Activated CD4-positive, alpha-beta T cell treated with anti-CD3 and anti-CD28 coated beads, Interleukin-2, amount 10 ng/mL, durations not matched to agents 7 days and 5 days (primary cell): ENCODE measurements at regions not wholly inside any gene's neighbourhood (a gene's known extent, or its start where the extent isn't known, plus 50 kb on each side); places are given as distances from the start of the nearest gene placed in this dataset.
"Not testable (repeated sequence)": the region's sequence is repeated elsewhere in the genome, so short reads cannot be mapped to it uniquely, and the experiment has no call there.

Experiments
- CTCF ChIA-PET: fragments of 350-600 bp; sonication (Branson Sonifier 250); formaldehyde crosslinking; loops from one replicate; lab custom pipeline; 2021; ENCODE audit warnings: antibody characterized with exemption; lab: Charles Lee
- POLR2A ChIA-PET: fragments of 350-600 bp; sonication (Branson Sonifier 250); formaldehyde crosslinking; loops from one replicate; lab custom pipeline; 2021; ENCODE audit warnings: antibody characterized with exemption; lab: Charles Lee
- DNase-seq: peaks from one replicate; pipeline ENCODE4 v3.0.0-alpha.2; 2020
- H3K27ac Mint-ChIP-seq: one replicate; pipeline ENCODE4 v1.8.0; 2021; ENCODE audit warnings: mild to moderate bottlenecking, moderate library complexity, mixed read lengths
- H3K27me3 Mint-ChIP-seq: one replicate; pipeline ENCODE4 v1.8.0; 2021; ENCODE audit warnings: mixed read lengths
- H3K36me3 Mint-ChIP-seq: one replicate; pipeline ENCODE4 v1.8.0; 2021; ENCODE audit warnings: low read depth, mixed read lengths
- H3K4me1 Mint-ChIP-seq: one replicate; pipeline ENCODE4 v1.8.0; 2021; ENCODE audit warnings: mixed read lengths
- H3K4me3 Mint-ChIP-seq: one replicate; pipeline ENCODE4 v1.8.0; 2021; ENCODE audit warnings: mild to moderate bottlenecking, moderate library complexity, mixed read lengths
- H3K9me3 Mint-ChIP-seq: one replicate; pipeline ENCODE4 v1.8.0; 2021; ENCODE audit warnings: mixed read lengths

DNA sequence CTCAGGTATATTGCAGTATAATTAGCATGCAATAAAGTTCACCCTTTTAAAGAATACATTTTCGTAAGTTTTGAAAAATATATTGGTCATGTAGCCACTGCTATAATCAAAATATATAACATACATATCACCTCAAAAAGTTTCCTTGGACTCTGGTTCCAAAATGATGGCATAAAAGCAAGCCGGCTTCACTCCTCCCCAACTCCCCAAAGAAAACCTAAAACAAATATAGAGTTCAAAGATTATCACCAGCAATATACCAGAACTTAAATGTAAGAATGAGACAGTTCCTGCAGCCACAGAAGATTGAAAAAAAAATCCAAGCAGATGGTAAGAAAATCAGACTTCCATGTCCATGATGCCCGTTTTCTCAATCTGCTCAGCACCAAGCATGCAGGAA, 104.3 kb downstream of the APIP start:
- POLR2A ChIA-PET = no interaction called here
- no peaks in the 10 kb centered on the region for H3K36me3 Mint-ChIP-seq
- CTCF ChIA-PET = no interaction called here
- no peak for DNase-seq
- H3K9me3 Mint-ChIP-seq = peaks cover 18% of the 10 kb centered on the region
- H3K27me3 Mint-ChIP-seq = peaks cover 22% of the 10 kb centered on the region
- no peak overlapping the region for H3K4me3 Mint-ChIP-seq
- no peak overlapping the region for H3K27ac Mint-ChIP-seq
- peaks cover 9% of the 10 kb centered on the region for H3K4me1 Mint-ChIP-seq

GRCh38 chr11:34810107-34810562, 106.0 kb downstream of the APIP start:
- H3K27ac Mint-ChIP-seq = no peak overlapping the region
- POLR2A ChIA-PET = no interaction called here
- peaks cover 13% of the 10 kb centered on the region for H3K27me3 Mint-ChIP-seq
- no peak overlapping the region for H3K4me3 Mint-ChIP-seq
- no peak for DNase-seq
- CTCF ChIA-PET = no interaction called here
- peaks cover 9% of the 10 kb centered on the region for H3K4me1 Mint-ChIP-seq
- no peaks in the 10 kb centered on the region for H3K36me3 Mint-ChIP-seq
- peaks cover 15% of the 10 kb centered on the region for H3K9me3 Mint-ChIP-seq

DNA sequence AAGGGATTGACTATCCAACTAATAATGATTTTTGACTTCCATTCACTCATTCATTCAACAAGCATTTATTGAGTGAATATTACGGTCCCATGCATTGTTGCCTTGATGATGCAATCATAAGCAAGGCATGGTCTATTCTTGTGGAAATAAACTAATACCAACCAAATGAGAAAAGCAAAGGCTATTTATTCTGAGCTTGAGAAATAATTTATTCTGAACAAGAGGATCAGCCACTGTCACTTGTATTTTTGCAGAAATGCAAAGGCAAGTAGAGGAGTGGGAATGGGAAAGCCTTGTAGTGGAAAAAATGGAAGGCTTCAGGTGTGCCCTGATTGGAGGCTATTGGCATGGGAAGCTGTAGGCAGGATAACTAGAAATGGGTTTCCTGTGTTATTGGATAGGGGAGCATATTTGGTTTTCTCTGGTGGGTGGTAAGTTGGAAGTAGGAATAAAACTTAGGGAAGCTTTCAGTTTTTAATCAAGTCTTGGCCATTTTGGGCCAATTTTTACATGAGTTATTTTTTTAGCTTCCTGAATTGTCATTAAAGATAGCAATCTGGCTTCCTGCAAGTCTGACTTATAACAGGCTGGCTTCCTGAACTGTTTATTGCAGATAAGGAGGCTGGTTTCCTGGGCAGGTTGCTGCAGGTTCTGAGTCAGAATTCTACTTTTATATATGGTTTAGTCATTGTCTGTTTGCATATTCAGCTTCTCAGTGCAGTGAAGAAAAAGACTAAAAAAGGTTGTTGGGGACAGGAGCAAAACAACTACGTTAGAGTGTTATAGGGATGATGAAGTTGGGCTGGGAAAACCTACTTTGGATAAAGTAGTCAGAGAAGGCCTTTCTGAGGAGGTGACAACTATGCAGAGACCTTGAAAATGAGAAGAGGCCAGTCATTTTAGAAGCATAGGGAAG, 106.7 kb downstream of the APIP start:
- ChIA-PET POLR2A (no interaction called here), CTCF (interaction anchor here (1.1 kb wide), 1 partner anchor 11 kb away, joined by 3 read pairs; no protein-coding TSS in a partner anchor)
- Mint-ChIP-seq H3K4me3 (no peak overlapping the region), H3K9me3 (peaks cover 15% of the 10 kb centered on the region), H3K36me3 (no peaks in the 10 kb centered on the region), H3K27me3 (peaks cover 16% of the 10 kb centered on the region), H3K4me1 (peaks cover 9% of the 10 kb centered on the region), H3K27ac (no peak overlapping the region)
- no peak for DNase-seq

GRCh38 chr11:34806875-34807274, 109.3 kb downstream of the APIP start:
- no peak overlapping the region for H3K27ac Mint-ChIP-seq
- H3K4me1 Mint-ChIP-seq = peaks cover 9% of the 10 kb centered on the region
- ChIA-PET POLR2A (no interaction called here), CTCF (no interaction called here)
- DNase-seq = no peak
- H3K9me3 Mint-ChIP-seq = peaks cover 7% of the 10 kb centered on the region
- H3K27me3 Mint-ChIP-seq = peaks cover 34% of the 10 kb centered on the region
- H3K36me3 Mint-ChIP-seq = no peaks in the 10 kb centered on the region
- H3K4me3 Mint-ChIP-seq = no peak overlapping the region

DNA sequence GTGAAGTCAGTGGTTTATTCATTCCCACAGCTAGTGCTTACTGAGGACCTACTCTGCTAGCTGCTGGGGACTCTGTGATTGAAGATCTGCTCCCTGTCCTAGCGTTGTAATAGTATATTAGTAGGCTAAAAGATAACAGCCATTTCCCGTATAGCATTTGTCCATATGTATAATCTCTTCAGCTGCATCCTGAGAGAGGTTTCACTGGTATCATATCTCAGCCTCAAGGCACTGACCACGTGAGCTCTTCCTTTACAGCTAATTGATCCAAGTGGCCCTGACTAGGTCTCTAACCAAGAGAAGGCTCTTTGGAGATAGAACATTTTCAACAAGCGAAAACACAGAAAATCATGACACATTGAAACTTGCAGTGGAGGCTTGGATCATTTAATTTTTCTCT, 110.2 kb downstream of the APIP start:
- POLR2A ChIA-PET = no interaction called here
- H3K4me3 Mint-ChIP-seq = no peak overlapping the region
- no peak for DNase-seq
- H3K4me1 Mint-ChIP-seq = peaks cover 9% of the 10 kb centered on the region
- H3K27ac Mint-ChIP-seq = no peak overlapping the region
- peaks cover 39% of the 10 kb centered on the region for H3K27me3 Mint-ChIP-seq
- no peaks in the 10 kb centered on the region for H3K36me3 Mint-ChIP-seq
- CTCF ChIA-PET = no interaction called here
- peaks cover 5% of the 10 kb centered on the region for H3K9me3 Mint-ChIP-seq

DNA sequence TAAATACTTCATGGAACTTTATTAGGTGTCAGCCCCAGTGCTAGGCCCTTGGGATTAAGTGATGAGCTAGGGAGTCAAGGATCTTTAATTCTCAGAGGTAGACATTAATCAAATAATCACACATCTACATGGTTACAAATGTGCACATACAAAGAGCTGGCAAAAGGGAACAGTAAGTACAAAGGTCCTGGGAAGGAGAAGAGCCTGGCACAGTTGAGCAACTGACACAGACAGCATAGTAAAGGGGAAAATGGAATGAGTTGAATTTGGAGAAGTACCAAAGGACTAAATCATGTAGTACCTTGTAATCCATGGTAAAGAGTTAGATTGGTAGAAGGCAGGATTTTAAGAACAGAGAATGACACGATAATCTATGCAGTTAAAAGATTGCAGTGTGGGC, 116.3 kb downstream of the APIP start:
- POLR2A ChIA-PET = no interaction called here

GRCh38 chr11:34798985-34799384, 117.2 kb downstream of the APIP start:
- ChIA-PET CTCF (no interaction called here), POLR2A (no interaction called here)
- peaks cover 2% of the 10 kb centered on the region for H3K9me3 Mint-ChIP-seq
- no peaks in the 10 kb centered on the region for H3K36me3 Mint-ChIP-seq
- no peak overlapping the region for H3K4me3 Mint-ChIP-seq
- no peak overlapping the region for H3K27ac Mint-ChIP-seq
- peaks cover 22% of the 10 kb centered on the region for H3K27me3 Mint-ChIP-seq
- H3K4me1 Mint-ChIP-seq = no peaks in the 10 kb centered on the region
- no peak for DNase-seq

More for the DNA sequence above, 116.3 kb downstream of the APIP start:
- H3K36me3 Mint-ChIP-seq = no peaks in the 10 kb centered on the region
- H3K9me3 Mint-ChIP-seq = peaks cover 2% of the 10 kb centered on the region
- CTCF ChIA-PET = interaction anchor here (1.6 kb wide), 1 partner anchor 30 kb away, joined by 4 read pairs; no protein-coding TSS in a partner anchor
- no peak for DNase-seq
- no peak overlapping the region for H3K4me3 Mint-ChIP-seq
- H3K4me1 Mint-ChIP-seq = no peaks in the 10 kb centered on the region
- peaks cover 31% of the 10 kb centered on the region for H3K27me3 Mint-ChIP-seq
- H3K27ac Mint-ChIP-seq = no peak overlapping the region

DNA sequence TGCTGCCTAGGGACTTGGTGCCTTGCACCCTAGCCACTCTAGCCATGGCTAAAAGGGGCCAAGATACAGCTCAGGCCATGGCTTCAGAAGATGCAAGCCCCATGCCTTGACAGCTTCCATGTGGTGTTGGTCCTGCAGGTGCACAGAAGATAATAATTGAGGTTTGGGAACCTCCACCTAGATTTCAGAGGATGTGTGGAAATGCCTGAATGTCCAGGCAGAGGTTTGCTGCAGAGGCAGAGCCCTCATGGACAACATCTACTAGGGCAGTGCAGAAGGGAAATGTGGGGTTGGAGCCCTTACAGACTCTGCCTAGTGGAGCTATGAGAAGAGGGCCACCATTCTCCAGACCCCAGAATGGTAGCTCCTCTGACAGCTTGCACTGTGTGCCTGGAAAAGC, 118.7 kb downstream of the APIP start:
- H3K4me1 Mint-ChIP-seq, H3K9me3 Mint-ChIP-seq, H3K4me3 Mint-ChIP-seq, DNase-seq, H3K27ac Mint-ChIP-seq, H3K36me3 Mint-ChIP-seq, POLR2A ChIA-PET: not testable (repeated sequence)
- CTCF ChIA-PET = interaction anchor here (1.2 kb wide), 1 partner anchor 28 kb away, joined by 3 read pairs; no protein-coding TSS in a partner anchor
- peaks cover 13% of the 10 kb centered on the region for H3K27me3 Mint-ChIP-seq

DNA sequence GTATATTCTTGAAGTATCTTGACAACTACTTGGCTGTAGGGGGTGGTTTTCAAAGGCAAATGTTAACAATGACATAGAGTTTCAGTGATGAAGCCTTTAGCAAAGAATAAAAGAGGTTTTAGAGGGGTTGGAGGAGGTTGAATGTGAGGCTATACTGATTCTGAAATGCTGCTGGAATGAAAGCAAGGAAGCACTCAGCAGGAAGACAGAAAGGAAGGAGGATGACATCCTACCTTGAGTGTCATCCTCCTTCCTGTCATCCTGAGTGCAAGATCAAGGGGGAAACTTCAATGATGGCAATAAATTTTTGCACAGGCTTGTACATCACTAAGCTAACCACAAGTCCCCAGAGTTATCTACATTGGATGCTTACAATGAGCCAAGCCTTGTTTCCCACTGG, 120.5 kb downstream of the APIP start:
- H3K27ac Mint-ChIP-seq = no peak overlapping the region
- H3K27me3 Mint-ChIP-seq = peaks cover 4% of the 10 kb centered on the region
- H3K36me3 Mint-ChIP-seq = no peaks in the 10 kb centered on the region
- peaks cover 2% of the 10 kb centered on the region for H3K9me3 Mint-ChIP-seq
- DNase-seq = no peak
- no peak overlapping the region for H3K4me3 Mint-ChIP-seq
- ChIA-PET POLR2A (no interaction called here), CTCF (no interaction called here)
- H3K4me1 Mint-ChIP-seq = peaks cover 9% of the 10 kb centered on the region

DNA sequence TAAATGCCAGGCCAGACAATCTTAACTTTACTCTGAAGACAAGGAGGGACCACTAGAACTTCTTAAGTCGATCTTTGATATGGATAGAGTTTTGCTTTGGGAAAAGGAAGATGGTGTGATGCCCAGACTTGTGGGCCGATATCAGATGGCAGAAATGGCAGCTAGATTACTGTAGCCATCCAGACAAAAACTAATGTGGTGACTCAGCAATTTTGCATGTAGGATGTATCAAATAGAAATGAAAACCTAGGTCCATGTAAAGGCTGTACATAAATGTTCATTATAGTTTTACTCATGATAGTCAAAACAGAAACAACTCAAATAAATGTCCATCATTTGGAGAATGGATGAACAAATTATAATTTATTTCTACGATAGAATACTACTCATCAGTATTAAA, 121.5 kb downstream of the APIP start:
- ChIA-PET CTCF (interaction anchor here (0.5 kb wide), 1 partner anchor 267 kb away, joined by 3 read pairs; no protein-coding TSS in a partner anchor), POLR2A (no interaction called here)
- Mint-ChIP-seq H3K4me1 (peaks cover 9% of the 10 kb centered on the region), H3K27ac (no peak overlapping the region), H3K27me3 (no peaks in the 10 kb centered on the region), H3K4me3 (no peak overlapping the region), H3K36me3 (peaks cover 2% of the 10 kb centered on the region), H3K9me3 (peaks cover 6% of the 10 kb centered on the region)
- no peak for DNase-seq

GRCh38 chr11:34793666-34794065, 122.5 kb downstream of the APIP start:
- Mint-ChIP-seq H3K36me3 (peaks cover 2% of the 10 kb centered on the region), H3K27ac (no peak overlapping the region), H3K9me3 (peaks cover 6% of the 10 kb centered on the region), H3K4me3 (no peak overlapping the region), H3K27me3 (no peaks in the 10 kb centered on the region), H3K4me1 (peaks cover 9% of the 10 kb centered on the region)
- no peak for DNase-seq
- POLR2A ChIA-PET = no interaction called here
- CTCF ChIA-PET = no interaction called here

DNA sequence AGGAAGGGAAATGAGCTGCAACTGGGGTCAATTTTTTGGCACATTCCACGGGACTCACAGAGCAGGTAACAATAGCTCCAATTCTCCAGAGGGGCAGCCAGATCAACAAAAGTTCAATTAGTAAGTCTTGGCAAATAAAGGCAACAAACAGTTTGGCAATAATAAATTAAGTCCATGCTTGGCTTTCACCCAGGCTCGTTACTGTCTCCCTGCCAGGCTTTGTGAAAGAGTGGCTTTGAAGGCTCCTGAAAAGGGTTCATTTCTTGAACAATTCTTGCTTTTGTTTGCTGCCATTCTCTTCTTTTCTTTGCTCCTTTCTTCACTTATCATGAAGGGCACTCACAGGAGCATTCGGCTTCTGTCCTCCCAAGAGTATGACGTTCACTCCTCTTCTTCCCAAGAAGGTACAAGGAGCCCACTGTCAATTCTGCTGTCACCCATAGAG, 123.3 kb downstream of the APIP start:
- Mint-ChIP-seq H3K27me3 (no peaks in the 10 kb centered on the region), H3K36me3 (peaks cover 2% of the 10 kb centered on the region), H3K27ac (no peak overlapping the region), H3K9me3 (peaks cover 5% of the 10 kb centered on the region), H3K4me1 (peaks cover 9% of the 10 kb centered on the region), H3K4me3 (no peak overlapping the region)
- CTCF ChIA-PET = interaction anchor here (0.7 kb wide), 1 partner anchor 26 kb away, joined by 3 read pairs; no protein-coding TSS in a partner anchor
- POLR2A ChIA-PET = no interaction called here
- no peak for DNase-seq

DNA sequence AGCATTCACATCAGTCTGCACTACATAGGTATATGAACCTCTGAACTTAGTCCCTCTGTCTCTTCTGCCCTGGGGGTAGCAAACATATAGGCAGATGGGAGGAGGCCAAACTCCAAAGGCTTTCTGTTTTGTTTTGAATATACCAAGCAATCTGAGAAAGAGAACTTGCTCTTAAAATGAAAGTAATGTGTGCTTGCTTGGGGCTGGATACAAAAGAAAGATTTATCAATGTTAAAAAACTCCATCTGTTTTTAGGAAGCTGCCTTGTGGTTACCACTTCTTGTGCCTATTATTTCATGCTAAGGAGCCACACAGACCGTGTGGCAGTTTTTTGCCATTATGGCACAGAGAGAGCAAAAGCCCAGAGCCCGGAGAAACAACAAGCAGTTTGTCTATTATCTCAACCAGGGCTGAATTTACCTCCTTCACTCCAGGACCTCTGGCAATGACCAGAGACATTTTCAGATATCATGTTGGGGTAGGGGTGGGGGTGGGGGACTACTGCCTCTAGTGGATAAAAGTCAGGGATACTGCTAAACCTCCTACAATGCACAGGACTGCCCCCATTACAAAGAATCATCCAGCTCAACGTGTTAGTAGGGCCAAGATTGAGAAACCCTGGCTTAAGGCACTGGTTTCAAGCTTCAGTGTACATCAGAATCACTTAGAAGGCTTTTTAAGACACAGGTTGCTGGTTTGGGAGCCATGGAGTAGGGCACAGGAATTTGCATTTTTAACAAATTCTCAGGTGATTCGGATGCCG, 124.2 kb downstream of the APIP start:
- peaks cover 2% of the 10 kb centered on the region for H3K36me3 Mint-ChIP-seq
- DNase-seq = no peak
- no peaks in the 10 kb centered on the region for H3K27me3 Mint-ChIP-seq
- H3K4me1 Mint-ChIP-seq = peaks cover 9% of the 10 kb centered on the region
- H3K4me3 Mint-ChIP-seq = no peak overlapping the region
- CTCF ChIA-PET = interaction anchor here (0.7 kb wide), 2 partner anchors 27 to 38 kb away, joined by 3 read pairs; no protein-coding TSS in a partner anchor
- POLR2A ChIA-PET = no interaction called here
- no peak overlapping the region for H3K27ac Mint-ChIP-seq
- peaks cover 5% of the 10 kb centered on the region for H3K9me3 Mint-ChIP-seq
